NCI-H748 (cell line): ENCODE measurements at regions not wholly inside any gene's neighbourhood (a gene's known extent, or its start where the extent isn't known, plus 50 kb on each side); places are given as distances from the start of the nearest gene placed in this dataset.
A peak's percentile ranks its signal among the peaks of the same experiment; 100 is the strongest.

ENCODE experiments used
- DNase-seq: peaks from one replicate; lab custom pipeline; 2025; ENCODE audit not compliant: unreplicated experiment; lab: John Stamatoyannopoulos, UW

DNA sequence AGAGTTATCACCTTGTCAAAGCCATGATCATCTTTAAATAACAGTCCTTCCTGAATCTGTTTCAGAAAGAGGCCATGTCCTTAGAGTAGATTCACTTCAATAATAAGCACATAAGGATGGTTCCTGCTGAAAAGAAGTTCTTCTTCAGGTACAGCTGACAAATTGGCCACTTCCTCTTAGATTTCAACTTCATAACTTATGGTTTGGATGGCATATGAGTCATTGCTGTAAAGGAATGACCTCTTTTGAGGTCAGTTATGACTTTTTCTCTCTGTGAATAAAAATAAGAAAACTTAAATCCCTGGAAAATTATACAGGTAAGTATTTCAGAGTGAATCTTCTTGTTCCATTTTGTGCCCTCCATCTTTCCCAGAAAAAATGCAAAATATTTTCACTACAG, 555.3 kb upstream of the ZNF462 start:
- no peak for DNase-seq

DNA sequence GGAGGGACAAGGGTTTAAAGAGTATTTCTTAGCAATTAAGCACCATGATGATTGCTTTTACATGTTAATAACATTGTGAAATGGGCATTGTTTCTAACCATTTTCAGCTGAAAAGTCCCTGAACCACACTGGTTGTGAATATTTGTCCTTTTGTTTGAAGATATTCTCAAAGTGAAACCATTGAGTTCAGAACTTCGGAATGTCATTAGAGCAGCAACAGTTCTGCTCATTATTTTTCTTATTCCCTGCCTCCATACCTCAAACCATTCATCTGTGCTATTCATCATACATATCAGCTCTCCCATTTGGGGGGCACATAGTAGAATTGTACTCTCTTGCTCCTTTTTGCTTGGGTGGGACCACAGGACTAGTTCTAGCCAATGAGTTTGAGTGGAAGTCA, 553.0 kb upstream of the ZNF462 start:
- DNase-seq, result no peak

DNA sequence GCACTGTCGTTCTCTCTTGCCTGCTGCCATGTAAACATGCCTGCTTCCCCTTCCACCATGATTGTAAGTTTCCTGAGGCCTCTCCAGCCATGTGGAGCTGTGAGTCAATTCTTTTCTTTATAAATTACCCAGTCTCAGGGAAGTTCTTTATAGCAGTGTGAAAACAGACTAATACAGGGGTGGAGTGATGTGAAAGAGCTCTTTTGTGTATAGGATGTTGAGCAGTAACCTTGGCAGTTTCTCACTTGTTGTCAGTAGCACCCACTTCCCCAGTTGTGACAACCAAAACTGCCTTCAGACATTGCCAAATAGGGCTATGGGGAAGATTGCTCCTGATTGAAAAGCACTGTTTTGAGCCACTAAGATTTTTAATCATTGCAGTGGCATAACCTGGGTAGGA, 552.2 kb upstream of the ZNF462 start:
- DNase-seq, result no peak

DNA sequence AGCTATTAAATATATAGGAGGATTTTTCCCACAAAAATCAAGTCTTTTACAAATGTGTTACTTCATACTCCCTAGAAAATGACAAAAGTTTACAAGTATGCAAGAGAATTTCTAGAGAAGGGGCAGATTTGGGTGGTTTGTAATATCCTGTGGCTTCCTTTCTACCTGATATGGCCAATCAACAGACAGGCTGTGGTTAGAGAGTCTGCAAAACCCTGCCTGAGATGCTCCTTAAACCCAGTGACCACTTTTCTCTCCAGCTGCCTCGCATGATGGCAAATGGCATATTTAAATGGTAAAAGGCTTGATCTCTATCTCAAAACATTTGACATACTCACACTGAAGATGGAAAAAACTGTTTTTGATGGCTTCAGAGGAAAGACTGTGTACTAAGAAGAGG, 550.1 kb upstream of the ZNF462 start:
- DNase-seq, result no peak

DNA sequence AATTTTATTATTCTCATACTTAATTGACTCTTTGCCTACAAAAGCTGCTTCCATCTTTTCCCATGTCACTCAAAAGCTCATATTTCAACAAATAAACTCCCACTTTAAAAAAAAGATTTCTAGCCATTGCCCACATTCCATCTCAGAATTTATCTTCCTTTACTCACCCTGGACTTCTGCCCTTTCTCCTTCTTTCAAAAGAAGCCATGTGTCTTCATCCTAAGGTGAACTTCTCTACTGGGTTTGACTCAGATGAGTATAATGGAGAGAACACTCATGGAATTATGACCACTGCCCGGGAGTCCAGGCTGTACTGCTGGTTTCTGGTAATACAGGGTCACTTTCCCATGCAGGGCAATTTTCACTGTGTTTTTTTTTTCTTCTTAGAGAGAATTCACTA, 548.5 kb upstream of the ZNF462 start:
- no peak for DNase-seq

DNA sequence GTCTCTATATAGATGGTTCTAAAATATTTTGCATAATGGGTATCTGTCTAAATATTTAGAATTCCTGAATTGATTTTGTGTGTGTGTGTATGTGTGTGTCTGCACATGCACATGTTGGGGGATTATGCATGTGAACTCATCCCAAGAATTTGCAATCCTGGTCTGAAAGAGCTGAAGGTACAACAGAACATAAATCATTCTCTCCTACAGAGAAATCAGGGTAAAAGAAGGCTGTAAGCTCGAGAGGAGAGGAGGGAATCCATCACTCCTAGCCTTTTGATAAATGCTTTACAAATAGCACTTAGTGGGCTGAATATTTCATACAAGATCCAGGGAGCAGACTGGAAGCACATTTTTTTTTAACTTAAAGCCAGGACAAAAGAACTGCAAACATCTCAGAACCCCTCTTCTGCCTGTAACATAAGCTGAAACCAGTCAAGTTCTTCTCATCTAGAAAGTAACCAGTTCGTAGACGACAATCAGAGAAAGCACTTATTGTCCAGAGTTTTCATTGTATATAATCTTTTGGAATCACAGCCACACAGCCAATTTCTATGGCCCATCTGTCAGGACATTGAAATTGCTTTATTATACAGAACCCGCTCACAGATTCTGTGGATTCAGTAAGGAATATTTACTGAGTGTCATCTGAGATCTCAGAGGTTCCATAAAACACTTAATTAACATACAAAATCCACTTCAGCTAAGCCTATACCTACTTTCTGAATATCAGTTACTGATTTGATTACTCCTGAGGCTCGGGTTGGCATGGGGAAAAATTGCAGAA, 541.4 kb upstream of the ZNF462 start:
- DNase-seq, result peak; percentile 83

DNA sequence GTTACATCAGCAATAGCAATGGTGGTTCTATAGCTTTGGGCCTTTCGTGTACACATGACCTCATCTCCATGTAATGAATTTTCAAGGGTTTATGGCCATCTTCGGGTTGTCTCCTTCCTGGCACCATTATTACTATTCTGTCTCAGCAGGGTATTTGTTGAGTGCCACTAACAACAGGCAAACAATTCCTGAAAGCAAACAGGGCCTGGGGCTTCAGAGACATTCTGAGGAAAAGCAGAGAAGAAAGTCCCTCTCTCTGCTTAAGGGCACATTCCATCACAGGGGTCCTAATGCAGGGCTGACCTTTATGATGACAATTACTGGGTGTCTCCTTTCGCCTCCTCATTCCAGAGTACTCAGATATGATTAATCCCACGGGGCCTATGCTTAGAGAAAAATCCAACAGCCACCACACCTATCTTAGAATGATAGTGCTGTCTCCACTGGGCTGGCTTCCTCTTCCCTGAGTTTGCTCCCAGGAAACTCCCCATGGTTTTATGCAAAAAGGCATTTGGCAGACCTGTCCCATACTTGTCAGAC, 540.2 kb upstream of the ZNF462 start:
- DNase-seq, result peak; percentile 9

DNA sequence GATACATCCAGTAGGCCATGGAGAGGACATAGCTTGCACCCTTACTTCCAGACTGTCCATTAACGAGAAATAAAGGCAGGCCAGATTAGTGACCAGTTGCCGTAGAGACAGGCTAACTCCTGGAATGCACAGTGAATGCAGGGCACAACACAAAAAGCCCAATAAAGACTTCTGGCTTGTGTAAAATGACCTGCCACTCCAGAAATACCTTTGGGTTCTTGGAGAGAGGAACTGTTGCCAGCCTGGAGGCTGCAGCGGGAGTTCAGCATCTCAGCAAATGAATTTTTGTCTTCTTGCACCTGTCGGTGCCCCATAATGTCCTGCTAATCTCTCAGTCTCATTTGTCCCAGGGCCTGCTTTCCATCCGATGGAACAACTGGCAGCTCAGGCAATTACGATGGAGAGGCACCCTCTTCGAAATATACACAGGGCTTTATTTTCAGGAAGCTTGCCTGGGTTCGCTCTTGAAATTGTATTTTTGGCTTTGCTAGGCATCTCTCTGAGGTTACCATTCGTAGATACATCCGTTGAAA, 538.8 kb upstream of the ZNF462 start:
- no peak for DNase-seq

DNA sequence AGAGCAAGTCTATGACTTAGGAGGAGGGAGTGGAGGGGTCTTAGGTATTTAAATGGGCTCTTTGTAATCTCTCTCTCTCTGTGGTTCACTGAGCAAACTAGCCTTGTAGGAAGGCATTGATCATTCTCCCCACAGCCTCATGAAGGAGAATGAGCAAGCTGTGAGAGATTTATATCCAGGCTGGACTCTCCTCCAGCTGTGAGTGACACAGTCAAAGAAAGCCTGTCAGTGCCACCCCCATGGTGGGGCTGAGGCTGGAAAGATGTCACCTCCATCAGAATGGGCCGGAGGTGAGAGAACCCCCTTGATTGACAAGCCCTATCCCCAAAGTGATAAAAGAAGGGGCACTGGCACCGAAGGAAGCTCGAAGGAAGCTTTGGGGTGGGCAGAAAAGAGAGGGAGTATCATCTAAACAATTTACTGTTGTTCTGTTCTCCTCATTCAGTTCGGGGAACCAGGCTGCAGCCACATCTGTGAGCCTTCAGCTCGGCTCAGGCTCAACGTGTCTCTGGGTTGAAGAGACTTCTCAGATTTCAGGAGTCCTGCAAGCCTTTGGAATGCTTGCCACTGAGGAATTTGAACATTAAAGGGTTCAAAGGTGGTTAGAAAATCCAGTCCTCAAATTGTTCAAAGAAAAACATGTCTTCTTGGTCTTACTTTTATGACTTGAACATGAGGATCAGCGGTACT, 538.2 kb upstream of the ZNF462 start:
- no peak for DNase-seq

DNA sequence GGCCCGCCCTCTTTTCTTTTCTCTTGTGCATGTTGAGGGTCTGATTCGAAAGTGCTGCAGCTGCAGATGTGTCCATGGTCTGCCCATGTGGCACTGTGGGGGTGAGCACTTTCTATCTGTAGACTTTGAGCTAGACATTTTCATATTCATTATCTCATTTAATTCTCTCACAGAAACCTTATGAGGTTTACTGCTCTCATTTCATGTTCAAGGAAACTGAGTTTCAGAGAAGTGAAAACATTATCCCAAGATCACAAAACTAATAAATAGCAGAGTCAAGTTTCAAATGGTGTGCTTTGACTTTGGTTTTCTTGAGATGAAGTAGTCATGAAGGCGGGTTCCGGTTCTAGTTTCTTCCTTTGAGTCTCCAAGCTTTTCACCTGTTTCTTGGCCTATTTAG, 536.5 kb upstream of the ZNF462 start:
- DNase-seq, result no peak

DNA sequence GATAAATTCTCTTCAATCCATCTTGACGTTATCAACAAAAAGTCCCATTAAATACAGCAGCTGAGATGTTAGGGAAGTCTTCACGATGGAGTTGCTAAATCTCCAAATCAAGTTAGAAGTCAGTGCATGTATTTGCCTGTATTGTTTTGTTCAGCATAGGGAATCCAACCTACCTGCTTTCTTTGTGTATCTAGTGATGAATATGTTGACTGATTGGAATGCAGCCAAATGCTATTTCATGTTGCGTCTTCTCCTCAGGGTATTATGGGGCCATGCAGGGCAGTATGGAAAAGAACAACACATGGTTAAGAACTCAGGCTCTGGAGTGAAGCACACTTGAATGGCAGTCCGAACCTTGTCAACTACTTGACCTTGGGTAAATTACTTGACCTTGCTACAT, 529.5 kb upstream of the ZNF462 start:
- DNase-seq, result peak; percentile 96

DNA sequence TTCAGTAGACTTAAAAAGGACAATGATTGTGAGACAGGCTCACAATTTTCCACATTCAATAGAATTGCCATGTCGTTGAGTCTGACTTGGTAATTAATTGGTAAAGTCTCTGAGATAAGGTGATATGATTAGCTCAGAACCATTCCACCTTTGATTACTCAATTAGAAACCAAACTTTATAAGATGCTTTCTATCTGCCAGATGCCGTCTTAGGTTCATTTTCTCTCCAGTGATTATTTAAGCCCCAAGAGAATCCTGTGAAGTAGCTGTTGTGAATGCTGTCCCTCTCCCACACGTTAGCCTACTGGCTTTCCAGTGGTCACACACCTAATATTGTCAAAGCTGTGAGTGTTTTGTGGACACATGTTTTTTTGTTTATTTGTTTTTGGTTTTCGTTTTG, 528.9 kb upstream of the ZNF462 start:
- no peak for DNase-seq

DNA sequence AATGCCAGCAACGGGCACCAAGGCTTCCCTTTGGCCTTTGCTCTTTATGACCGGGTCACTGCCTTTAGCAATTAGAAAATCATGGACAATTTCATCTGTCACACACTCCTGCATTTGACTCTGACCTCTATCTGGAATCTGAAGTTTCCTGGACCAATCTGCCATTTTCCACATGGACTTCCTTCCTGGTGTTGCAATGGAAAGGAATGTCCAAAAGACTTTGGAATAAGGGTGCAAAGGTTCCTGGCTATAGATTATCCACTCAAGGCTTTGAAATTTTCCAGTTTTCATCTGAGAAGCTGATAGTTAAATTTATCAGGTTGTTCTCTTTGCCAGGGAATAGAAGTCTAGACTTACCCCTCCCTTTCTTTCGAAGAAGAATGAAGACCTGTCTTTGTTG, 523.1 kb upstream of the ZNF462 start:
- no peak for DNase-seq

DNA sequence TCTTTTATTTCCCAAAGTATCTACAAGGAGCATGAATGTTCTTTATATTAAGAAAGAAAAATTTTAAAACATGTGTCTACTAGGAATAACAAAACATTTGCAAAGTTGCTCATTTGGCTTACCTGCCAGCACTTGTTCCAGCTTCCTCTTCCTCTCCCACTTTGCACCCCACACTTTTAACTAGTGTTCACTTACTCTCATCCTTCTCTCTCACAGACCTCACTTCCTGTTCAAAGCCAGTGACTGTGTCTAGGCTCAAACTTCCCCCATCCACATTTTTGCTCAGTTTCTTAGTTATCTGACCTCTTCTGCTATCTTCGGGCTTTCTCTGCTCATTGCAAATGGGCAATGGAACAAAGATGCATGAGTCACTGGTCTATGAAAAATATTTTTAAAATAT, 512.2 kb upstream of the ZNF462 start:
- no peak for DNase-seq

DNA sequence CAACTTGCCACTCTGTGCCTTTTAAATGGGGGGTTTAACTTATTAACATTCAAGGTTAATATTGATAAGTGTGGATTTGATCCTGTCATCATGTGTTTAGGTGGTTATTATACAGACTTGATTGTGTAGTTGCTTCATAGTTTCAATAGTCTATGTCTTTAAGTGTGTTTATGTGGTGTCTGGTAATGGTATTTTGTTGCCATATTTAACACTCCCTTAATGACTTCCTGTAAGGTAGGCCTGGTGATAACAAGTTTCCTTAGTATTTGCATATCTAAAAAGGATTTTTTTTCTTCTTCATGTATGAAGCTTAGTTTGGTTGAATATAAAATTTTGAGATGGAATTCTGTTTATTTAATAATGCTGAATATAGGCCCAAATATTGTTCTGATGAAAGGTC, 506.0 kb upstream of the ZNF462 start:
- DNase-seq, result no peak

DNA sequence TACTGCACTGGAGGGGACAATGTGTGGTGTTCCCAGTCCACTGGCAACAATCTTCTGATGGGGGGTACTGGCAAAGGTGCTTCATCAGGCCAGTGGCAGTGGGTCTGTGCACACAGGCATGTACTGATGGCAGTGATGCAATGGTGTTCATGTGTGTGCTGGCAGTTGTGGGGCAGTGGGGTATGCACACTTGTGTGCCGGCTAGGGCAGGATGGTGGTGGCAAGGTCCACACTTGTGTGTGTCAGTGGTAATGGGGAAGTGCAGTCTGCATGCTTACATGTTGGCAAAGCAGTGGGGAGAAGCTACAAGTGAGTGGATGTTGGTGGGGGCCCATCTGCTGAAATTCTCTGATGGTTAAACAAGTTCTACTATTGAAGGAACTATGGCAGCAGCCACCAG, 504.6 kb upstream of the ZNF462 start:
- no peak for DNase-seq

DNA sequence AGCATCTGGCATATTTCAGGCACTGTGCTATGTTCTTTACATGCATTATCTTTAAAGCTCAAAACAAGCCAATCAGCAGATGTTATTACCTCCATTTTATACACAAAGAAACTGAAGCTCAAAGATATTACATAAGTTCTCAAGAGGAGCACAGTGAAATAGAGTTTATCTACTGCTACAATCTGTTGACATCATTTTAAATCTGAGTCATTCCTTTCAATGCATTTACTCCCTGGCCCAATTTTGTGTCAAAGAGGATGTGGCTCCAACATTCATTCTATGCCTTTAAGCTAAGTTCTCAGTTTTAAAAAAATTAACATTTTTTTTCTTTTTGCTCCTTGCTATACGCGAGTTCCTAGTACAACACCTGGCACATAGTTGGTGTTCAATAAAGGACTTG, 486.3 kb upstream of the ZNF462 start:
- DNase-seq, result no peak

DNA sequence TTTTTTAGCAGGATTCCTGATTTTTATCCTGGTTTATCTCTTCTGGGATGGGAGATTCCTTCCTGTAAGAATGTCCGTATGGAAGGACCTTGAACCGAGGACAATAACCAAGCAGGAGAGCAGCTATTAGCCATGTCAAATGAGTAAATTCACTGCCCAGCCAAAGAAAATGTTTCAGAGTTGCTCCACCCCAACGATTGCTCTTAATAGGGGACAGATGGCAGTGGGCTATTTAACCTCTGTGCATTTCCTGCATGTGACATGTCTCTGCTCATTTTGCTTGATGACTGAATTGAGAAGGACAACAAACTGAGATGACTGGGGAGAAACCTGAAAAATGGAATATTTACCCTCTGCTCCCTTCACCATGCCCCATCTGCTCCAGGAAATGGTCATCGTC, 479.9 kb upstream of the ZNF462 start:
- DNase-seq, result peak; percentile 55

DNA sequence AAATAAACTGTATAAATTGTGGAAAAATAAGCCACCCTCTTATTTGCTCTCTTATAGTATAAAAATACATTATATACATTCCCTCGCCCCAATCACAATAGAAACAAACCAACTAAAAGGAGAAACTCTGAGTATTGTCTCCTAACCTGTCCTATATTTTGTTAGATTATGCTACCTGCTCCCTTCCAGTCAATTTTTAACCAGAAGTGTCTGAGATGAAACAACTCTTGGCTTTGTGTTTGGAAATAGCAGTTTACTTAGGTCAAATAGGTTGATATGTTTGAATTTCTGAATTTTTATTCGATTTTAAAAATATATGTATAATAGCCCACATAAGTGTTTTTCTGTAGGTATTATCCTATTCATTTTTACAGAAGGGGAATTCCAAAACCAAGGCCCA, 475.0 kb upstream of the ZNF462 start:
- no peak for DNase-seq

DNA sequence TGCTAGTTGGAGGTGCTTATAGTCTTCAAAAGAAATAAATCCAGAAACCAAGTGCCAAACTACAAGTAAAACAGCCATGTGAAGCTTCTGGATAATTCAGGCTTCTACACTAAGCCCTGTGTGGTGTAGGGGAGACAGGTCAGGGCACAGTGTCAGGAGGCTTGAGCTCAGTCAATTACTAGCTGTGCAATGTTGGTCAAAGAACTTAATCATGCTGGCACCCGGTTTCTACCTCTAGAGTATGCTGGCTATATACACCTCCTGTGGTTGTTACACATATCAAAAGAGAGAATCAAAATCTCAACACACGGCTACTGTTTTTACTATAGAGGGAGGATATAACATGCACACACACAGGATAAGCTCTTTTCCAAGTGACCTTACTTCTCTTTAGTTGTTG, 469.7 kb upstream of the ZNF462 start:
- no peak for DNase-seq

DNA sequence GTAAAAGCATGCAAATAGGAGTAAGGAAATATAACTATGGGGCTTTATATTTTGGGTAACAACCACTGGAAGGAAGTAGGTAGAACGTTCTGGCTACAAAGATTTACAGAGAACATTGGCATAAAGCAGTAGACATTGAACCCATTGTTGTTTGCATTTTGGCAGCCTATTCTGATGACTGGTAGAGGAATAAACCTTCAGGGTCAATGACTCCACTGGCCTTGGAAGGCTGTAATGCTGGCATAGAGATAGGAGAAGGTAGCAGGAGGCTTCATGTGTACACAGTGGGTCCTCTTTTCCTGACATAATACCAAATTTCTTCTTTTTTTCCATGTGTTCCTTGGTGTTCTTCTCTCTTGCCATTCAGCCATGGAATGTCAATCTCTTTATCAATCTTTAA, 462.8 kb upstream of the ZNF462 start:
- DNase-seq, result no peak

DNA sequence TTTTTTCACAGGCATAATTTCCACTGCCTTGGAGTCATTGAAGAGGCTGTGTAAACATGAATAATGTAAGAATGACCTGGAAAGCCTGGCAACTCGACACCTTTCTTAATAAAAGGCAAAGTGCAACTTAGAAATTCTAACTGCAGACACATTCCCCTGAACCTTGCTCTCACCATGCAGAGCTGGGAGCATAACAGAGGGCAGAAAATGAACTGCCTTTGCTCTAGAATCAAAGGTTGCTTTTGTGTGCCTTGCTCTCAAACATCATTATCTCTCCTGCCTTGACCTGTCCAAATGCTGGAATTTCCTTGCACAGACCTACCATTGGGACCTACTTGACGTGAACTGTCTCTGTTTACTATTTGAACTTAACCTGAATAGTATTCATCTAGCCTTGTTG, 462.0 kb upstream of the ZNF462 start:
- no peak for DNase-seq
